ENCODE measurements at regions not wholly inside any gene's neighbourhood (a gene's known extent, or its start where the extent isn't known, plus 50 kb on each side); places are given as distances from the start of the nearest gene placed in this dataset.

GRCh38 chrX:45765281-45765680 is 564.6 kb upstream of the DIPK2B start:
- TF ChIP-seq POLR2A (IDR thresholded peaks at IDR 0.05; ENCODE audit: low read depth, low read length), result no peak
- TF ChIP-seq POU2F2 (IDR thresholded peaks at IDR 0.05; ENCODE audit: low read depth, low read length), result no peak
- DNase-seq (ENCODE audit: insufficient read length, low spot score), result no peak
- no peak for FAIRE-seq

- FAIRE-seq, result peak; percentile 43
- TF ChIP-seq PAX5 (IDR thresholded peaks at IDR 0.05; ENCODE audit: insufficient read depth, low read length, severe bottlenecking) (no peak), TAF1 (IDR thresholded peaks at IDR 0.05; ENCODE audit: low read depth, low read length) (no peak), SPI1 (IDR thresholded peaks at IDR 0.05; ENCODE audit: low read depth, low read length) (no peak), POLR2A (IDR thresholded peaks at IDR 0.05; ENCODE audit: low read depth, low read length) (peak; percentile 42; the same call in 1 of the 2 replicates), POLR2AphosphoS5 (IDR thresholded peaks at IDR 0.05; ENCODE audit: low read depth, low read length) (no peak)
- DNase-seq (ENCODE audit: insufficient read length, low spot score), result no peak
Measured at GRCh38 chrX:45762699-45763647, 562.3 kb upstream of the DIPK2B start.

- FAIRE-seq (peak; percentile 61), DNase-seq (ENCODE audit: insufficient read length, low spot score) (no peak)
- TF ChIP-seq TAF1 (IDR thresholded peaks at IDR 0.05; ENCODE audit: low read depth, low read length), result no peak
- TF ChIP-seq POLR2A (IDR thresholded peaks at IDR 0.05; ENCODE audit: low read depth, low read length), result no peak
- TF ChIP-seq SPI1 (IDR thresholded peaks at IDR 0.05; ENCODE audit: low read depth, low read length), result no peak
- TF ChIP-seq PAX5 (IDR thresholded peaks at IDR 0.05; ENCODE audit: insufficient read depth, low read length, severe bottlenecking), result no peak
- TF ChIP-seq POU2F2 (IDR thresholded peaks at IDR 0.05; ENCODE audit: low read depth, low read length), result no peak
- TF ChIP-seq POLR2AphosphoS5 (IDR thresholded peaks at IDR 0.05; ENCODE audit: low read depth, low read length), result no peak
Measured at GRCh38 chrX:45761920-45762319, 561.2 kb upstream of the DIPK2B start.

- no peak for TF ChIP-seq TAF1 (IDR thresholded peaks at IDR 0.05; ENCODE audit: low read depth, low read length)
- TF ChIP-seq POLR2A (IDR thresholded peaks at IDR 0.05; ENCODE audit: low read depth, low read length), result no peak
- TF ChIP-seq PAX5 (IDR thresholded peaks at IDR 0.05; ENCODE audit: insufficient read depth, low read length, severe bottlenecking), result no peak
- TF ChIP-seq SPI1 (IDR thresholded peaks at IDR 0.05; ENCODE audit: low read depth, low read length), result no peak
- no peak for TF ChIP-seq POU2F2 (IDR thresholded peaks at IDR 0.05; ENCODE audit: low read depth, low read length)
- TF ChIP-seq POLR2AphosphoS5 (IDR thresholded peaks at IDR 0.05; ENCODE audit: low read depth, low read length), result no peak
- FAIRE-seq, result no peak
- DNase-seq (ENCODE audit: insufficient read length, low spot score), result no peak
Measured at GRCh38 chrX:45760187-45760742, 559.6 kb upstream of the DIPK2B start.

GRCh38 chrX:45758738-45759397 is 558.2 kb upstream of the DIPK2B start:
- DNase-seq (ENCODE audit: insufficient read length, low spot score) (no peak), FAIRE-seq (peak; percentile 91)
- 0 out of 2 replicates have a peak, but pooled peaks have one; percentile 30 for TF ChIP-seq POU2F2 (IDR thresholded peaks at IDR 0.05; ENCODE audit: low read depth, low read length)
- TF ChIP-seq SPI1 (IDR thresholded peaks at IDR 0.05; ENCODE audit: low read depth, low read length), result 0 out of 2 replicates have a peak, but pooled peaks have one; percentile 6
- TF ChIP-seq POLR2AphosphoS5 (IDR thresholded peaks at IDR 0.05; ENCODE audit: low read depth, low read length), result no peak
- no peak for TF ChIP-seq TAF1 (IDR thresholded peaks at IDR 0.05; ENCODE audit: low read depth, low read length)

GRCh38 chrX:45758319-45758718 is 557.6 kb upstream of the DIPK2B start:
- DNase-seq (ENCODE audit: insufficient read length, low spot score), result no peak
- TF ChIP-seq TAF1 (IDR thresholded peaks at IDR 0.05; ENCODE audit: low read depth, low read length), result no peak
- peak; percentile 56 for TF ChIP-seq SPI1 (IDR thresholded peaks at IDR 0.05; ENCODE audit: low read depth, low read length)
- FAIRE-seq, result peak; percentile 91

GRCh38 chrX:45757272-45757671 is 556.6 kb upstream of the DIPK2B start:
- DNase-seq (ENCODE audit: insufficient read length, low spot score) (no peak), FAIRE-seq (no peak)
- no peak for TF ChIP-seq POLR2AphosphoS5 (IDR thresholded peaks at IDR 0.05; ENCODE audit: low read depth, low read length)

GRCh38 chrX:45756557-45756956 is 555.9 kb upstream of the DIPK2B start:
- no peak for DNase-seq (ENCODE audit: insufficient read length, low spot score)

GRCh38 chrX:45755703-45756102 is 555.0 kb upstream of the DIPK2B start:
- TF ChIP-seq SPI1 (IDR thresholded peaks at IDR 0.05; ENCODE audit: low read depth, low read length) (no peak), POLR2A (IDR thresholded peaks at IDR 0.05; ENCODE audit: low read depth, low read length) (no peak), POLR2AphosphoS5 (IDR thresholded peaks at IDR 0.05; ENCODE audit: low read depth, low read length) (no peak), PAX5 (IDR thresholded peaks at IDR 0.05; ENCODE audit: insufficient read depth, low read length, severe bottlenecking) (no peak), POU2F2 (IDR thresholded peaks at IDR 0.05; ENCODE audit: low read depth, low read length) (no peak)
- DNase-seq (ENCODE audit: insufficient read length, low spot score), result no peak
- FAIRE-seq, result peak; percentile 26

More at GRCh38 chrX:45756557-45756956, 555.9 kb upstream of the DIPK2B start:
- peak; percentile 45 for FAIRE-seq
- no peak for TF ChIP-seq POU2F2 (IDR thresholded peaks at IDR 0.05; ENCODE audit: low read depth, low read length)
- no peak for TF ChIP-seq POLR2A (IDR thresholded peaks at IDR 0.05; ENCODE audit: low read depth, low read length)
- TF ChIP-seq PAX5 (IDR thresholded peaks at IDR 0.05; ENCODE audit: insufficient read depth, low read length, severe bottlenecking), result peak; percentile 53

- FAIRE-seq (no peak), DNase-seq (ENCODE audit: insufficient read length, low spot score) (no peak)
- no peak for TF ChIP-seq TAF1 (IDR thresholded peaks at IDR 0.05; ENCODE audit: low read depth, low read length)
- no peak for TF ChIP-seq POLR2AphosphoS5 (IDR thresholded peaks at IDR 0.05; ENCODE audit: low read depth, low read length)
- no peak for TF ChIP-seq PAX5 (IDR thresholded peaks at IDR 0.05; ENCODE audit: insufficient read depth, low read length, severe bottlenecking)
- TF ChIP-seq POLR2A (IDR thresholded peaks at IDR 0.05; ENCODE audit: low read depth, low read length), result no peak
Measured at GRCh38 chrX:45751156-45751555, 550.5 kb upstream of the DIPK2B start.
